ENCODE measurements at regions not wholly inside any gene's neighbourhood (a gene's known extent, or its start where the extent isn't known, plus 50 kb on each side); places are given as distances from the start of the nearest gene placed in this dataset.
"Not testable (repeated sequence)": the region's sequence is repeated elsewhere in the genome, so short reads cannot be mapped to it uniquely, and the experiment has no call there.

DNA sequence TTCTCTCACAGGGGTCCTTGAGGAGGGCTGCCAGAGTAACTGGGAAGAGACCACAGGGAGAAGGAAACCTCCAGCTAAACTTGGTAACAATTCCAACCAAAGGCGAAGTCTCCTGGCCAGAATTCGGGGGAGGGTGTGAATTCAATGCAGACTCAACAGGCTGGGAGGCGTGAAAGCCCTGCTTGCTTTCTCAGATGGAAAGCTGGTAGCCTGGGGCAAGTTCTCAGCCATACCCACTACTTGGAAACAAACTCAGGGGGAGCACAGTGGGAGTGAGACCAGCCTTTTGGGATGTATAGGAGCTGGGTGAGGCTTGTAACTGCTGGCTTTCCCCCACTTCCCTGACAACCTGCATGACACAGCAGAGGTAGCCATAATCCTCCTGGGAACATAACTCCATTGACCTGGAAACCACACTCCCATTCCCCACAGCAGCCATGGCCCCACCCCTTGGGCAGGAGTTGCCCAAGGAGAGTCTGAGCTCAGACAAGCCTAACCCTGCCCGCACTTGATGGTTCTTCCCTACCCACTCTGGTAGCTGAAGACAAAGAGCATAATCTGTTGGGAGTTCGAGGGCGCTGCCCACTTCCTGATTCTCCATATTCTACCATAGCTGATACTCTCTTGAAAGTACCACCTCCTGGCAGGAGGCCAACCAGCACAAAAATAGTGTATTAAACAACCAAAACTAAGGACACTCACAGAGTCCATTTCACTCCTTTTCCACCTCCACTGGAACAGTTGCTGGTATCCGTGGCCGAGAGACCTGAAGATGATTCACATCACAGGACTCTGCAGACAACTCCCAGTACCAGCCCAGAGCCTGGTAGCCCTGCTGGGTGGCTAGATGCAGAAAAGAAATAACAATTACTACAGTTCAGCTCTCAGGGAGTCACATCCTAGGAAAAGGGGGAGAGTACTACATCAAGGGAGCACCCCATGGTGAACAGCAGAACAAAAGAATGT, 123.8 kb downstream of the FAM170A start (continued):
- TF ChIP-seq SREBF2 (IDR thresholded peaks at IDR 0.05): no peak

DNA sequence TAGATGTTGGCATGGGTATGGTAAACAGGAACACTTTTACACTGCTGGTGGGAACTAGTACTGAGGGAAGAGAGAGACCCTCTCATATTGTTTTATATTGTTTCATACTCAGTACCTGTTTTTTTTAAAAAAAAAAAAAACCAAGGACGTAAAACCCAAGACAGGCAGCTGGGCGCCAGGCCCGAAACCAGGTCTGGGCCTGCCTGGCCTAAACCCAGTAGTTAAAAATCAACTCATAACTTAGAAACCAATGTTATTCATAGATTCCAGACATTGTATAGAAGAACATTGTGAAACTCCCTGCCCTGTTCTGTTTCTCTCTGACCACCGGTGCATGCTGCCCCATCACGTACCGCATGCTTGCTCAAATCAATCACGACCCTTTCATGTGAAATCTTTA, 125.5 kb downstream of the FAM170A start:
- POLR2A ChIA-PET: interaction anchor here (0.6 kb wide), 1 partner anchor 88 kb away, joined by 10 read pairs; no protein-coding TSS in a partner anchor
- ATAC-seq, CTCF ChIA-PET: not testable (repeated sequence)

DNA sequence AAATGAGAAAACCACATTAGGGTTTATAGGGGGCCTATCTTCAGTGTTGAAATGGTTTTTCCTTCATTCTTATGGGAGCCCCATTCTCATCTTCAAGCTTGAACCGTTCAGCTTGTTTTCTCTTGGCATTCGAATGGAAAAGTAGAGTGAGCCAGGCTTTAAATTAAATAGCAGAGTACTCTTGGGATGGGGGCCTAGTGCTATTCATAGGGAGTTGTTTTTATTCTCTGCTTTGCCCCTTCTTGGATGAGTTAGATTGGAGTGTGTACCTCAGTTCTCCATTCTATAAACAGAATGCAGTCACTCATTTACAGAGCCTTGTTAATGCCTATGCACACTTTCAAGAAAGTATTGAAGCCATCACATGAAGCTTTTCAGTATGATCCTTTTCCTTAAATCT, 127.9 kb downstream of the FAM170A start:
- no peaks in the 10 kb centered on the region for H3K4me1 ChIP-seq
- no peak overlapping the region for H3K4me3 ChIP-seq
- no peaks in the 10 kb centered on the region for H3K9me3 ChIP-seq
- CTCF ChIA-PET: no interaction called here
- ATAC-seq (no peak), DNase-seq (ENCODE audit: low read depth in 1 of 2, low spot score in 1 of 2) (no peak), FAIRE-seq (no peak)
- POLR2A ChIA-PET: no interaction called here
- TF ChIP-seq FOSL2 (IDR thresholded peaks at IDR 0.05) (no peak), FOSL2 (CRISPR knock-in tag; IDR thresholded peaks at IDR 0.05) (no peak), MAFK (IDR thresholded peaks at IDR 0.05; ENCODE audit: partially characterized antibody) (no peak), NR3C1 (IDR thresholded peaks at IDR 0.05) (no peak), MYC (IDR thresholded peaks at IDR 0.05; ENCODE audit: borderline replicate concordance, low read length) (no peak), ESRRA (IDR thresholded peaks at IDR 0.05; ENCODE audit: borderline replicate concordance, low read length) (no peak), JUNB (IDR thresholded peaks at IDR 0.05) (no peak), EHMT2 (IDR thresholded peaks at IDR 0.05; ENCODE audit: low read depth) (no peak), GATA3 (IDR thresholded peaks at IDR 0.05; ENCODE audit: borderline replicate concordance) (no peak), SMC3 (IDR thresholded peaks at IDR 0.05) (no peak), HOXB13 (CRISPR knock-in tag; IDR thresholded peaks at IDR 0.05; ENCODE audit: low read depth) (no peak)
- TF ChIP-seq, protein P1, sequence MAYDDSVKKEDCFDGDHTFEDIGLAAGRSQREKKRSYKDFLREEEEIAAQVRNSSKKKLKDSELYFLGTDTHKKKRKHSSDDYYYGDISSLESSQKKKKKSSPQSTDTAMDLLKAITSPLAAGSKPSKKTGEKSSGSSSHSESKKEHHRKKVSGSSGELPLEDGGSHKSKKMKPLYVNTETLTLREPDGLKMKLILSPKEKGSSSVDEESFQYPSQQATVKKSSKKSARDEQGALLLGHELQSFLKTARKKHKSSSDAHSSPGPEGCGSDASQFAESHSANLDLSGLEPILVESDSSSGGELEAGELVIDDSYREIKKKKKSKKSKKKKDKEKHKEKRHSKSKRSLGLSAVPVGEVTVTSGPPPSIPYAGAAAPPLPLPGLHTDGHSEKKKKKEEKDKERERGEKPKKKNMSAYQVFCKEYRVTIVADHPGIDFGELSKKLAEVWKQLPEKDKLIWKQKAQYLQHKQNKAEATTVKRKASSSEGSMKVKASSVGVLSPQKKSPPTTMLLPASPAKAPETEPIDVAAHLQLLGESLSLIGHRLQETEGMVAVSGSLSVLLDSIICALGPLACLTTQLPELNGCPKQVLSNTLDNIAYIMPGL (CRISPR knock-in tag; IDR thresholded peaks at IDR 0.05; ENCODE audit: borderline replicate concordance): no peak
- no peak overlapping the region for H3K4me2 ChIP-seq
- no peak overlapping the region for H3K27ac ChIP-seq
- WGBS (ENCODE audit: missing lambda C conversion rate): 0% methylated on average over 2 of the region's 2 CpGs

More for the DNA sequence above, 125.5 kb downstream of the FAM170A start:
- not testable (repeated sequence) for H3K9me3 ChIP-seq; H3K4me3 ChIP-seq; H3K4me1 ChIP-seq; FAIRE-seq; H3K27ac ChIP-seq; DNase-seq (ENCODE audit: low read depth in 1 of 2, low spot score in 1 of 2); H3K4me2 ChIP-seq
- 78% methylated on average over 7 of the region's 7 CpGs for WGBS (ENCODE audit: missing lambda C conversion rate)

DNA sequence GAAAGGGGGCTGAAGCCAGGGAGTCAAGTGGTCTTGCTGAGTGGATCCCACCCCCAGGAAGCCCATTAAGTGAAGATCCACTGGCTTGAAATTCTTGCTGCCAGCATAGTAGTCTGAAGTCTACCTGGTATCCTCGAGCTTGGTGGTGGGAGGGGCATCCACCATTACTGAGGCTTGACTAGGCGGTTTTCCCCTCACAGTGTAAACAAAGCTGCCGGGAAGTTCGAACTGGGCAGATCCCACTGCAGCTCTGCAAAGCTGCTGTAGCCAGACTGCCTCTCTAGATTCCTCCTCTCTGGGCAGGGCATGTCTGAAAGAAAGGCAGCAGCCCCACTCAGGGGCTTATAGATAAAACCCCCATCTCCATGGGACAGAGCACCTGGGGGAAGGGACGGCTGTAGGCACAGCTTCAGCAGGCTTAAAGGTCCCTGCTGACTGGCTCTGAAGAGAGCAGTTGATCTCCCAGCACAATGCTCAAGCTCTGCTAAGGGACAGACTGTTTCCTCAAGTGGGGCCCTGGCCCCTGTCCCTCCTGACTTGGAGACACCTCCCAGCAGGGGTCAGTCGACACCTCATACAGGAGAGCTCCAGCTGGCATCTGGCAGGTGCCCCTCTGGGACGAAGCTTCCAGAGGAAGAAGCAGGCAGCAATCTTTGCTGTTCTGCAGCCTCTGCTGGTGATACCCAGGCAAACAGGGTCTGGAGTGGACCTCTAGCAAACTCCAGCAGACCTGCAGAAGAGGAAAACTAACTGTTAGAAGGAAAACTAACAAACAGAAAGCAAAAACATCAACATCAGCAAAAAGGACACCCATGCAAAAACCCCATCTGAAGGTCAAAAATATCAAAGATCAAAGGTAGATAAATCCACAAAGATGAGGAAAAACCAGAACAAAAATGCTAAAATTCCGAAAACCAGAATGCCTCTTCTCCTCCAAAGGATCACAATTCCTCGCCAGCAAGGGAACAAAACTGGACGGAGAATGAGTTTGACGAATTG, 140.6 kb downstream of the FAM170A start:
- peak overlapping the region; percentile 62 for H3K4me2 ChIP-seq
- FAIRE-seq, H3K9me3 ChIP-seq, H3K27ac ChIP-seq, POLR2A ChIA-PET, H3K4me1 ChIP-seq: not testable (repeated sequence)
- 34% methylated on average over 8 of the region's 11 CpGs for WGBS (ENCODE audit: missing lambda C conversion rate)
- CTCF ChIA-PET: interaction anchor here (0.7 kb wide), 2 partner anchors 19 to 73 kb away, joined by 3 read pairs; no protein-coding TSS in a partner anchor
- peak overlapping the region; percentile 8; the same call in 1 of the 3 replicates for H3K4me3 ChIP-seq
- peak; percentile 64 for TF ChIP-seq MAFK (IDR thresholded peaks at IDR 0.05; ENCODE audit: partially characterized antibody)
- DNase-seq (ENCODE audit: low read depth in 1 of 2, low spot score in 1 of 2) (peak in 1 of 2 experiments; percentile 9), ATAC-seq (peak in 1 of 2 experiments; percentile 66; a peak in 3 of 6 replicates)

DNA sequence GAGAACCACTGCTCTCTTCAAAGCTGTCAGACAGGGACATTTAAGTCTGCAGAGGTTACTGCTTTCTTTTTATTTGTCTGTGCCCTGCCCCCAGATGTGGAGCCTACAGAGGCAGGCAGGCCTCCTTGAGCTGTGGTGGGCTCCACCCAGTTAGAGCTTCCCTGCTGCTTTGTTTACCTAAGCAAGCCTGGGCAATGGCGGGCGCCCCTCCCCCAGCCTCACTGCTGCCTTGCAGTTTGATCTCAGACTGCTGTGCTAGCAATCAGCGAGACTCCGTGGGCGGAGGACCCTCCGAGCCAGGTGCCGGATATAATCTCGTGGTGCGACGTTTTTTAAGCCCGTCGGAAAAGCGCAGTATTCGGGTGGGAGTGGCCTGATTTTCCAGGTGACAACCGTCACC, 150.8 kb downstream of the FAM170A start:
- 66% methylated on average over 13 of the region's 15 CpGs for WGBS (ENCODE audit: missing lambda C conversion rate)
- DNase-seq (ENCODE audit: low read depth in 1 of 2, low spot score in 1 of 2); ATAC-seq; H3K27ac ChIP-seq; POLR2A ChIA-PET; FAIRE-seq; H3K9me3 ChIP-seq; H3K4me2 ChIP-seq; CTCF ChIA-PET; H3K4me3 ChIP-seq; H3K4me1 ChIP-seq: not testable (repeated sequence)

Data from A549 (cell line).